ENCODE measurements at regions not wholly inside any gene's neighbourhood (a gene's known extent, or its start where the extent isn't known, plus 50 kb on each side); places are given as distances from the start of the nearest gene placed in this dataset.

- no peak for DNase-seq (ENCODE audit: low spot score)
Measured at GRCh38 chr4:175540151-175540550, 271.9 kb downstream of the GPM6A start.

- no peak for DNase-seq (ENCODE audit: low spot score)
Measured at GRCh38 chr4:175540732-175541131, 271.3 kb downstream of the GPM6A start.

GRCh38 chr4:175542786-175543185 lies 269.3 kb downstream of the GPM6A start:
- no peak for DNase-seq (ENCODE audit: low spot score)

GRCh38 chr4:175559126-175559525 lies 252.9 kb downstream of the GPM6A start:
- no peak for DNase-seq (ENCODE audit: low spot score)

- DNase-seq (ENCODE audit: low spot score) = no peak
Measured at GRCh38 chr4:175559526-175559925, 252.5 kb downstream of the GPM6A start.

- DNase-seq (ENCODE audit: low spot score) = peak; percentile 69
Measured at GRCh38 chr4:175560604-175561003, 251.5 kb downstream of the GPM6A start.

- DNase-seq (ENCODE audit: low spot score) = no peak
Measured at GRCh38 chr4:175561696-175562095, 250.4 kb downstream of the GPM6A start.

- no peak for DNase-seq (ENCODE audit: low spot score)
Measured at GRCh38 chr4:175562111-175562510, 250.0 kb downstream of the GPM6A start.

- peak; percentile 59 for DNase-seq (ENCODE audit: low spot score)
Measured at GRCh38 chr4:175562542-175562941, 249.5 kb downstream of the GPM6A start.
